ENCODE measurements at regions not wholly inside any gene's neighbourhood (a gene's known extent, or its start where the extent isn't known, plus 50 kb on each side); places are given as distances from the start of the nearest gene placed in this dataset.

DNA sequence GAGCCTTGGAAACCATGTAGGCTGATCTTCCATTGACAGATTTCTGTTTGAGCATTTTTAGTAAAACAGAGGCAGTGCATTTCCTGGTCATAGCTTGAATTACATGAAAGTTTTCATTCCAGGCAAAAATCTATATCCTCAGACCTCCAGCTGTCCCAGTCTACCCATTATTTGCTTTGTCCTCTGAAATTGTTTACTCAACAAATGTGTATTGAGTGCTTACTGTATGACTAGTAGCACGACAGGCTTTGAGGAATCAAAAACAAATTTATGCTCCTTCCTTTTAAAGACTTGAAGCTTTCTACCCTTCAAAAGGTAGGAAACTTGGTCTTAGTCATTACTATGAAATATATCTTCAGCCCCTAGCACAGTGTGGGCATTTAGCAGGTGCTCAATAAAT lies 307.9 kb upstream of the IGFBP7 start:
- POLR2A ChIA-PET: no interaction called here
- intact Hi-C loops (cut with DNase I, micrococcal nuclease): no loop called here
- Mint-ChIP-seq H3K4me3 (no peak overlapping the region), H3K27ac (no peak overlapping the region), H3K36me3 (ENCODE audit: low read depth) (no peaks in the 10 kb centered on the region), H3K4me1 (ENCODE audit: low read depth) (no peaks in the 10 kb centered on the region), H3K27me3 (no peaks in the 10 kb centered on the region), H3K9me3 (no peaks in the 10 kb centered on the region)
- ATAC-seq (ENCODE audit: poor library complexity) (no peak), DNase-seq (no peak)
- H3K4me1 ChIP-seq (ENCODE audit: insufficient read depth, low read length): no peaks in the 10 kb centered on the region
- TF ChIP-seq, protein P1, sequence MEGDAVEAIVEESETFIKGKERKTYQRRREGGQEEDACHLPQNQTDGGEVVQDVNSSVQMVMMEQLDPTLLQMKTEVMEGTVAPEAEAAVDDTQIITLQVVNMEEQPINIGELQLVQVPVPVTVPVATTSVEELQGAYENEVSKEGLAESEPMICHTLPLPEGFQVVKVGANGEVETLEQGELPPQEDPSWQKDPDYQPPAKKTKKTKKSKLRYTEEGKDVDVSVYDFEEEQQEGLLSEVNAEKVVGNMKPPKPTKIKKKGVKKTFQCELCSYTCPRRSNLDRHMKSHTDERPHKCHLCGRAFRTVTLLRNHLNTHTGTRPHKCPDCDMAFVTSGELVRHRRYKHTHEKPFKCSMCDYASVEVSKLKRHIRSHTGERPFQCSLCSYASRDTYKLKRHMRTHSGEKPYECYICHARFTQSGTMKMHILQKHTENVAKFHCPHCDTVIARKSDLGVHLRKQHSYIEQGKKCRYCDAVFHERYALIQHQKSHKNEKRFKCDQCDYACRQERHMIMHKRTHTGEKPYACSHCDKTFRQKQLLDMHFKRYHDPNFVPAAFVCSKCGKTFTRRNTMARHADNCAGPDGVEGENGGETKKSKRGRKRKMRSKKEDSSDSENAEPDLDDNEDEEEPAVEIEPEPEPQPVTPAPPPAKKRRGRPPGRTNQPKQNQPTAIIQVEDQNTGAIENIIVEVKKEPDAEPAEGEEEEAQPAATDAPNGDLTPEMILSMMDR (IDR thresholded peaks at IDR 0.05): no peak
- no peak overlapping the region for H3K27ac ChIP-seq (ENCODE audit: low read depth in 1 of 2, low read length in 2 of 2)
- no peak overlapping the region for H3K4me3 ChIP-seq (ENCODE audit: low read length)
- CTCF ChIA-PET: no interaction called here
- no peaks in the 10 kb centered on the region for H3K36me3 ChIP-seq (ENCODE audit: insufficient read depth, low read length)
- no peaks in the 10 kb centered on the region for H3K9me3 ChIP-seq (ENCODE audit: control insufficient read depth in 1 of 2, insufficient read depth in 1 of 2, low read length in 2 of 2)
- no peaks in the 10 kb centered on the region for H3K27me3 ChIP-seq (ENCODE audit: control insufficient read depth in 1 of 2, insufficient read depth in 2 of 2, low read length in 2 of 2)

DNA sequence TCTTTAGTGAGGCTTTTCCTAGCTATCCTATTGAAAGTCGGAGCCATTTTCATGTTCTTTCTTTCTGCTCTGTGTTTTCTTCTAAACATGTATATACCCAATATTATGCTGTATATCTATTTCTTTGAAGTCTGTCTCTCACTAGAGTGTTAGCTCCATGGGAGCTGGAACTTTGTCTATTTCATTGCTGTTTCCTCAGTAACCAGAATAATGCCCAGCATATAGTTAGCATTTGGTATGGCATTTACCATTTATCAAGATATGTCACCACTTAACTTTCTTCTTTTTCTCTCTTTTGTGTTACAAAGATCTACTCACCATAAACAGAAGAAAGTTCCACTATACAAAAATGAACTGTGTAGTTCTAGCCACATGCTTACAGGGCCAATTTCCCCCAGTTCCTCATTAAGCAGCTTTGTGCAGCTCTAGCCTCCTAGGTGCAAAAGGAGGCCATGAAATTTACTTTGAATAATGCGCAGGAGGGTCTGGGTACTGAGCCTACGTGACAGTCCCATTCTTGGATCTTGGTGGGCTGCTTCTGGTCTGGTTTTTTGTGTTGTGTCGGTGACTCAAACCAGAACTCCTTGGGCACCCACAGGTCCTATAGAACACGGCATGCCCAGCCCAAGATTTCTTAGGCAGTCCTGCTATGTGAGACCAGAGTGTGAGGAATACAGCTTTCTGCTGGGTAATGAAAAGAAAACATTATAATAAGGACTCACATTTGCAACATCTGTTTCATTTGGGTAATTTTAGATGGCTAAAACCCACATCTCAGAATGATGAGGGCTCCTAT lies 302.3 kb upstream of the IGFBP7 start:
- Mint-ChIP-seq H3K9me3 (no peaks in the 10 kb centered on the region), H3K27ac (no peak overlapping the region), H3K4me1 (ENCODE audit: low read depth) (no peaks in the 10 kb centered on the region), H3K27me3 (no peaks in the 10 kb centered on the region), H3K4me3 (no peak overlapping the region), H3K36me3 (ENCODE audit: low read depth) (no peaks in the 10 kb centered on the region)
- intact Hi-C loops (cut with DNase I, micrococcal nuclease): no loop called here
- Histone ChIP-seq H3K4me3 (ENCODE audit: low read length) (no peak overlapping the region), H3K4me1 (ENCODE audit: insufficient read depth, low read length) (no peaks in the 10 kb centered on the region), H3K27me3 (ENCODE audit: control insufficient read depth in 1 of 2, insufficient read depth in 2 of 2, low read length in 2 of 2) (no peaks in the 10 kb centered on the region), H3K27ac (ENCODE audit: low read depth in 1 of 2, low read length in 2 of 2) (no peak overlapping the region), H3K9me3 (ENCODE audit: control insufficient read depth in 1 of 2, insufficient read depth in 1 of 2, low read length in 2 of 2) (no peaks in the 10 kb centered on the region), H3K36me3 (ENCODE audit: insufficient read depth, low read length) (no peaks in the 10 kb centered on the region)
- ChIA-PET CTCF (no interaction called here), POLR2A (no interaction called here)
- TF ChIP-seq, protein P1 (IDR thresholded peaks at IDR 0.05): no peak
- DNase-seq (no peak), ATAC-seq (ENCODE audit: poor library complexity) (no peak)

DNA sequence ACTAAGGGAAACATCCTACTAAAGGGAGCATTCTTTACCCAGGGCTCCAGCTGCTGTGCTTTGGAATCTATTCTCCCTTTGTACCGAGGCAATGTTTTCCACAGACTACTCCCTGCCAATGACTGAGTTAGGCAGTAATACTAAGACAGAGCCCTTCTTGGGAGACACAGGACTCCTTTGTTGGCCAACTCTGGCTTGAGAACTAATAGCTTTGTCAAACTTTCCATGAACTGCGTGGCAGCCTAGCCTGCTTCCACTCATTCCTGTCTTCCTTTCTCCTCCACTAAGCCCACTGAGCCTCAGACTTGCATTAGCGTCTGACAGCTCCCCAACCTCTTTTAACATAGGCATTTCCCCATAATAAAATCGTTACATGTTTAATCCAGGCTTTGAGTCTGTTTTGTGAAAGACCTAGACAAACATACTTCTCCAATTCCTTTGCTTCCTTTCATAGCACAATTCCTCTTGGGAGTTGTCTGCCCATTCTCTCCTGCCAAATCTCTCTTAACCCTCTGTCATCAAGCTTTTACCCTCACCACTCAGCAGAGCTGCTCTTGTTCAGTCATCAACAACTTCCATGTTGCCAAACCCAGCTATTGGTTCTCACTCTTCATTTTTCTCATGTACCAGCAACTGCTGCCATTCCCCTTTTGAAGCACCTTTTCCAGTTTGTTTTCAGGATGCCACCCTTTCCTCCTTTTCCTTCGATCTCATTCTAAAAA lies 300.3 kb upstream of the IGFBP7 start:
- Histone ChIP-seq H3K9me3 (ENCODE audit: control insufficient read depth in 1 of 2, insufficient read depth in 1 of 2, low read length in 2 of 2) (no peaks in the 10 kb centered on the region), H3K4me3 (ENCODE audit: low read length) (no peak overlapping the region), H3K36me3 (ENCODE audit: insufficient read depth, low read length) (no peaks in the 10 kb centered on the region), H3K27ac (ENCODE audit: low read depth in 1 of 2, low read length in 2 of 2) (no peak overlapping the region), H3K27me3 (ENCODE audit: control insufficient read depth in 1 of 2, insufficient read depth in 2 of 2, low read length in 2 of 2) (no peaks in the 10 kb centered on the region), H3K4me1 (ENCODE audit: insufficient read depth, low read length) (no peaks in the 10 kb centered on the region)
- intact Hi-C loops (cut with DNase I, micrococcal nuclease): no loop called here
- ATAC-seq (ENCODE audit: poor library complexity) (no peak), DNase-seq (no peak)
- TF ChIP-seq, protein P1 (IDR thresholded peaks at IDR 0.05): no peak
- ChIA-PET POLR2A (no interaction called here), CTCF (interaction anchor here (0.6 kb wide), 1 partner anchor 1069 kb away, joined by 3 read pairs; no protein-coding TSS in a partner anchor)
- no peaks in the 10 kb centered on the region for H3K36me3 Mint-ChIP-seq (ENCODE audit: low read depth)
- H3K27ac Mint-ChIP-seq: no peak overlapping the region
- H3K4me3 Mint-ChIP-seq: no peak overlapping the region
- peaks cover 2% of the 10 kb centered on the region for H3K9me3 Mint-ChIP-seq
- no peaks in the 10 kb centered on the region for H3K27me3 Mint-ChIP-seq
- H3K4me1 Mint-ChIP-seq (ENCODE audit: low read depth): no peaks in the 10 kb centered on the region

Measured in CD4-positive, alpha-beta T cell (primary cell).